NCI-H1092 (cell line): ENCODE measurements at regions not wholly inside any gene's neighbourhood (a gene's known extent, or its start where the extent isn't known, plus 50 kb on each side); places are given as distances from the start of the nearest gene placed in this dataset.
"Not testable (repeated sequence)": the region's sequence is repeated elsewhere in the genome, so short reads cannot be mapped to it uniquely, and the experiment has no call there.

Experiments used
- DNase-seq: peaks from one replicate; lab custom pipeline; 2025; lab: John Stamatoyannopoulos, UW

- no peak for DNase-seq
These were observed 465.7 kb downstream of the FBXO15 start for GRCh38 chr18:73681912-73682311.

GRCh38 chr18:73681398-73681797 is 466.2 kb downstream of the FBXO15 start:
- no peak for DNase-seq

- DNase-seq: no peak
These were observed 467.5 kb downstream of the FBXO15 start for GRCh38 chr18:73679941-73680712.

- DNase-seq: no peak
These were observed 470.2 kb downstream of the FBXO15 start for GRCh38 chr18:73677450-73677849.

GRCh38 chr18:73674125-73674865 is 473.3 kb downstream of the FBXO15 start:
- no peak for DNase-seq

- DNase-seq: not testable (repeated sequence)
These were observed 476.2 kb downstream of the FBXO15 start for GRCh38 chr18:73671480-73671879.

- DNase-seq: no peak
These were observed 477.1 kb downstream of the FBXO15 start for GRCh38 chr18:73670524-73670923.

- DNase-seq: no peak
These were observed 477.6 kb downstream of the FBXO15 start for GRCh38 chr18:73670039-73670438.

- no peak for DNase-seq
These were observed 478.3 kb downstream of the FBXO15 start for GRCh38 chr18:73669297-73669696.

- no peak for DNase-seq
These were observed 479.6 kb downstream of the FBXO15 start for GRCh38 chr18:73668051-73668450.

- no peak for DNase-seq
These were observed 480.9 kb downstream of the FBXO15 start for GRCh38 chr18:73666772-73667171.

GRCh38 chr18:73664896-73665295 is 482.7 kb downstream of the FBXO15 start:
- no peak for DNase-seq

GRCh38 chr18:73663581-73663980 is 484.1 kb downstream of the FBXO15 start:
- no peak for DNase-seq

- no peak for DNase-seq
These were observed 485.2 kb downstream of the FBXO15 start for GRCh38 chr18:73662421-73662820.

- no peak for DNase-seq
These were observed 486.4 kb downstream of the FBXO15 start for GRCh38 chr18:73660931-73661856.

- no peak for DNase-seq
These were observed 490.9 kb downstream of the FBXO15 start for GRCh38 chr18:73656691-73657090.

- no peak for DNase-seq
These were observed 493.8 kb downstream of the FBXO15 start for GRCh38 chr18:73653827-73654226.

- DNase-seq: no peak
These were observed 494.4 kb downstream of the FBXO15 start for GRCh38 chr18:73653251-73653650.

GRCh38 chr18:73647391-73647790 is 500.2 kb downstream of the FBXO15 start:
- no peak for DNase-seq

- no peak for DNase-seq
These were observed 500.9 kb downstream of the FBXO15 start for GRCh38 chr18:73646772-73647171.

GRCh38 chr18:73646196-73646595 is 501.4 kb downstream of the FBXO15 start:
- no peak for DNase-seq

- no peak for DNase-seq
These were observed 502.4 kb downstream of the FBXO15 start for GRCh38 chr18:73645160-73645715.
